ENCODE measurements at regions not wholly inside any gene's neighbourhood (a gene's known extent, or its start where the extent isn't known, plus 50 kb on each side); places are given as distances from the start of the nearest gene placed in this dataset.

- ATAC-seq = no peak
- H3K4me3 ChIP-seq = no peak overlapping the region
- no peaks in the 10 kb centered on the region for H3K4me1 ChIP-seq
- no peaks in the 10 kb centered on the region for H3K36me3 ChIP-seq
- no peak overlapping the region for H3K27ac ChIP-seq
- TF ChIP-seq POLR2A (IDR thresholded peaks at IDR 0.05) (no peak), POLR2AphosphoS5 (IDR thresholded peaks at IDR 0.05) (no peak), EP300 (IDR thresholded peaks at IDR 0.05) (no peak)
- TF ChIP-seq, protein P1, sequence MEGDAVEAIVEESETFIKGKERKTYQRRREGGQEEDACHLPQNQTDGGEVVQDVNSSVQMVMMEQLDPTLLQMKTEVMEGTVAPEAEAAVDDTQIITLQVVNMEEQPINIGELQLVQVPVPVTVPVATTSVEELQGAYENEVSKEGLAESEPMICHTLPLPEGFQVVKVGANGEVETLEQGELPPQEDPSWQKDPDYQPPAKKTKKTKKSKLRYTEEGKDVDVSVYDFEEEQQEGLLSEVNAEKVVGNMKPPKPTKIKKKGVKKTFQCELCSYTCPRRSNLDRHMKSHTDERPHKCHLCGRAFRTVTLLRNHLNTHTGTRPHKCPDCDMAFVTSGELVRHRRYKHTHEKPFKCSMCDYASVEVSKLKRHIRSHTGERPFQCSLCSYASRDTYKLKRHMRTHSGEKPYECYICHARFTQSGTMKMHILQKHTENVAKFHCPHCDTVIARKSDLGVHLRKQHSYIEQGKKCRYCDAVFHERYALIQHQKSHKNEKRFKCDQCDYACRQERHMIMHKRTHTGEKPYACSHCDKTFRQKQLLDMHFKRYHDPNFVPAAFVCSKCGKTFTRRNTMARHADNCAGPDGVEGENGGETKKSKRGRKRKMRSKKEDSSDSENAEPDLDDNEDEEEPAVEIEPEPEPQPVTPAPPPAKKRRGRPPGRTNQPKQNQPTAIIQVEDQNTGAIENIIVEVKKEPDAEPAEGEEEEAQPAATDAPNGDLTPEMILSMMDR (IDR thresholded peaks at IDR 0.05) = no peak
- 80 to 93% methylated on average over 2 of the region's 4 CpGs for WGBS, 2 donors (ENCODE audit: low coverage in 1 of 2)
- no peaks in the 10 kb centered on the region for H3K9me3 ChIP-seq
- H3K27me3 ChIP-seq = peaks cover 16% of the 10 kb centered on the region
Observed at GRCh38 chr11:45507916-45508315, 157.5 kb downstream of the CHST1 start.

GRCh38 chr11:45503311-45503710, 162.1 kb downstream of the CHST1 start:
- WGBS, 2 donors (ENCODE audit: low coverage in 1 of 2) = 76 to 85% methylated on average over 4 of the region's 4 CpGs
- TF ChIP-seq EP300 (IDR thresholded peaks at IDR 0.05) = no peak

GRCh38 chr11:45502226-45502545, 163.2 kb downstream of the CHST1 start:
- 81 to 90% methylated on average over 2 to 5 of the region's 5 CpGs for WGBS, 2 donors (ENCODE audit: low coverage in 1 of 2)
- no peak for ATAC-seq
- H3K27ac ChIP-seq = no peak overlapping the region
- peaks cover 17% of the 10 kb centered on the region for H3K27me3 ChIP-seq
- no peaks in the 10 kb centered on the region for H3K4me1 ChIP-seq
- H3K4me3 ChIP-seq = no peak overlapping the region
- peaks cover 0 to 7% (median 0%) of the 10 kb centered on the region in 3 donors for H3K9me3 ChIP-seq
- H3K36me3 ChIP-seq = no peaks in the 10 kb centered on the region
- TF ChIP-seq EP300 (IDR thresholded peaks at IDR 0.05) = no peak
- TF ChIP-seq POLR2AphosphoS5 (IDR thresholded peaks at IDR 0.05) = no peak
- TF ChIP-seq POLR2A (IDR thresholded peaks at IDR 0.05) = no peak
- TF ChIP-seq, protein P1 (IDR thresholded peaks at IDR 0.05) = no peak

More at GRCh38 chr11:45503311-45503710, 162.1 kb downstream of the CHST1 start:
- Histone ChIP-seq H3K27ac (no peak overlapping the region), H3K9me3 (no peaks in the 10 kb centered on the region), H3K4me3 (no peak overlapping the region), H3K36me3 (no peaks in the 10 kb centered on the region), H3K4me1 (no peaks in the 10 kb centered on the region), H3K27me3 (peaks cover 27% of the 10 kb centered on the region)
- ATAC-seq = no peak

GRCh38 chr11:45501392-45502225, 163.8 kb downstream of the CHST1 start:
- 60% methylated on average over 1 of the region's 9 CpGs; no CpG with 5 or more reads in 1 of the 2 donors for WGBS, 2 donors (ENCODE audit: low coverage in 1 of 2)
- no peak for TF ChIP-seq POLR2A (IDR thresholded peaks at IDR 0.05)
- no peak for TF ChIP-seq EP300 (IDR thresholded peaks at IDR 0.05)
- no peak for TF ChIP-seq POLR2AphosphoS5 (IDR thresholded peaks at IDR 0.05)
- TF ChIP-seq, protein P1 (IDR thresholded peaks at IDR 0.05) = no peak
- H3K4me1 ChIP-seq = no peaks in the 10 kb centered on the region
- H3K4me3 ChIP-seq = no peak overlapping the region
- H3K9me3 ChIP-seq = peaks cover 0 to 7% (median 0%) of the 10 kb centered on the region in 3 donors
- ATAC-seq = no peak
- H3K27ac ChIP-seq = no peak overlapping the region
- peaks cover 17% of the 10 kb centered on the region for H3K27me3 ChIP-seq
- H3K36me3 ChIP-seq = no peaks in the 10 kb centered on the region

GRCh38 chr11:45500451-45500850, 165.0 kb downstream of the CHST1 start:
- TF ChIP-seq, protein P1 (IDR thresholded peaks at IDR 0.05) = no peak
- Histone ChIP-seq H3K36me3 (no peaks in the 10 kb centered on the region), H3K4me1 (no peaks in the 10 kb centered on the region), H3K27me3 (peaks cover 20% of the 10 kb centered on the region), H3K4me3 (no peak overlapping the region), H3K27ac (no peak overlapping the region), H3K9me3 (peaks cover 0 to 7% (median 0%) of the 10 kb centered on the region in 3 donors)
- ATAC-seq = no peak
- 43 to 52% methylated on average over 5 to 6 of the region's 6 CpGs for WGBS, 2 donors (ENCODE audit: low coverage in 1 of 2)

Data from gastroesophageal sphincter (tissue), 4 donors.